ENCODE measurements at regions not wholly inside any gene's neighbourhood (a gene's known extent, or its start where the extent isn't known, plus 50 kb on each side); places are given as distances from the start of the nearest gene placed in this dataset.

DNA sequence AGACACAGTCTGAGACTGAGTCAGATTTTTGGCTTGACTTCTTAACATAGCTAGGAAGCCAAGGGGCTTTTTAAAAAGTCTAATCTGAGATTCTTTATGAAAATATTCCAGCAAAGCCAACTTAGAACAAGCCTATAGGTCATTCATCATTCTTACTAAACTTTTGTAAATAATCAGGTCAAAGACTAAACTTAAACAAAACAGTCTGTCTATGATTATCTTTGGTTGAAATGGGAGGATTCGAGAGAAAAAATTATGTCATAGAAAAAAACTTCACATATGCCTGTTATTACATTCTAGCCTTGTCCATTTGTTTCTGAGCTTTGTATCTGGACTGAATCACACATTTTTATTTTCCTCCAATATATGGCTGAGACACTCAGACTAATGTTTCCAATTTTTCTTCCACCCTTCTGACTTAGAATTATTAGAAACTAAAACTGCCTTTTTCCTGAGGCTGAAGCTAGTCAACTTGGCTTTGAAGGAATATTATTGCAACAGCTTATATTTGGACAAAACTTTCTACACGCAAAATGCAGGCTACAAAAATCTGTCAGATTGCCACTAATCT lies 83.3 kb downstream of the ETS2 start:
- peaks cover 4% of the 10 kb centered on the region; the same call in 1 of the 2 replicates for H3K9me3 ChIP-seq (ENCODE audit: control insufficient read depth, insufficient read depth, low read depth, low read length)
- no TSS peak for BruUV-seq (replicated peaks)
- no peak overlapping the region for H3K4me3 ChIP-seq (ENCODE audit: low read depth in 2 of 2, low read length in 2 of 2)
- no peaks in the 10 kb centered on the region for H3K27me3 ChIP-seq (ENCODE audit: control insufficient read depth, insufficient read depth, low read length)
- intact Hi-C loops (cut with micrococcal nuclease; ENCODE audit: unreplicated experiment) (no loop called here), in situ Hi-C loops (cut with HindIII; ENCODE audit: low pct_unique_long_range_greater_than_20kb, low sequenced_read_pairs) (no loop called here)
- H3K36me3 ChIP-seq (ENCODE audit: control insufficient read depth, insufficient read depth, low read length) = no peaks in the 10 kb centered on the region
- ATAC-seq (no peak), DNase-seq (ENCODE audit: low read depth, low spot score) (no peak)
- ChIA-PET POLR2A (no interaction called here), CTCF (no interaction called here)
- H3K27ac ChIP-seq (ENCODE audit: low read length) = no peak overlapping the region
- H3K4me1 ChIP-seq (ENCODE audit: control insufficient read depth, insufficient read depth, low read length) = no peaks in the 10 kb centered on the region
- TF ChIP-seq TCF7L2 (IDR thresholded peaks at IDR 0.05; ENCODE audit: low read depth, low read length) (no peak), SIN3A (IDR thresholded peaks at IDR 0.05; ENCODE audit: borderline replicate concordance, insufficient read depth, low read depth, low read length) (no peak), POLR2AphosphoS5 (IDR thresholded peaks at IDR 0.05; ENCODE audit: low read depth, low read length) (no peak)
- TF ChIP-seq, protein P1, sequence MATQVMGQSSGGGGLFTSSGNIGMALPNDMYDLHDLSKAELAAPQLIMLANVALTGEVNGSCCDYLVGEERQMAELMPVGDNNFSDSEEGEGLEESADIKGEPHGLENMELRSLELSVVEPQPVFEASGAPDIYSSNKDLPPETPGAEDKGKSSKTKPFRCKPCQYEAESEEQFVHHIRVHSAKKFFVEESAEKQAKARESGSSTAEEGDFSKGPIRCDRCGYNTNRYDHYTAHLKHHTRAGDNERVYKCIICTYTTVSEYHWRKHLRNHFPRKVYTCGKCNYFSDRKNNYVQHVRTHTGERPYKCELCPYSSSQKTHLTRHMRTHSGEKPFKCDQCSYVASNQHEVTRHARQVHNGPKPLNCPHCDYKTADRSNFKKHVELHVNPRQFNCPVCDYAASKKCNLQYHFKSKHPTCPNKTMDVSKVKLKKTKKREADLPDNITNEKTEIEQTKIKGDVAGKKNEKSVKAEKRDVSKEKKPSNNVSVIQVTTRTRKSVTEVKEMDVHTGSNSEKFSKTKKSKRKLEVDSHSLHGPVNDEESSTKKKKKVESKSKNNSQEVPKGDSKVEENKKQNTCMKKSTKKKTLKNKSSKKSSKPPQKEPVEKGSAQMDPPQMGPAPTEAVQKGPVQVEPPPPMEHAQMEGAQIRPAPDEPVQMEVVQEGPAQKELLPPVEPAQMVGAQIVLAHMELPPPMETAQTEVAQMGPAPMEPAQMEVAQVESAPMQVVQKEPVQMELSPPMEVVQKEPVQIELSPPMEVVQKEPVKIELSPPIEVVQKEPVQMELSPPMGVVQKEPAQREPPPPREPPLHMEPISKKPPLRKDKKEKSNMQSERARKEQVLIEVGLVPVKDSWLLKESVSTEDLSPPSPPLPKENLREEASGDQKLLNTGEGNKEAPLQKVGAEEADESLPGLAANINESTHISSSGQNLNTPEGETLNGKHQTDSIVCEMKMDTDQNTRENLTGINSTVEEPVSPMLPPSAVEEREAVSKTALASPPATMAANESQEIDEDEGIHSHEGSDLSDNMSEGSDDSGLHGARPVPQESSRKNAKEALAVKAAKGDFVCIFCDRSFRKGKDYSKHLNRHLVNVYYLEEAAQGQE (IDR thresholded peaks at IDR 0.05; ENCODE audit: insufficient read depth in 1 of 2, low read depth in 2 of 2, low read length in 1 of 2) = no peak
- TF ChIP-seq, protein P2, sequence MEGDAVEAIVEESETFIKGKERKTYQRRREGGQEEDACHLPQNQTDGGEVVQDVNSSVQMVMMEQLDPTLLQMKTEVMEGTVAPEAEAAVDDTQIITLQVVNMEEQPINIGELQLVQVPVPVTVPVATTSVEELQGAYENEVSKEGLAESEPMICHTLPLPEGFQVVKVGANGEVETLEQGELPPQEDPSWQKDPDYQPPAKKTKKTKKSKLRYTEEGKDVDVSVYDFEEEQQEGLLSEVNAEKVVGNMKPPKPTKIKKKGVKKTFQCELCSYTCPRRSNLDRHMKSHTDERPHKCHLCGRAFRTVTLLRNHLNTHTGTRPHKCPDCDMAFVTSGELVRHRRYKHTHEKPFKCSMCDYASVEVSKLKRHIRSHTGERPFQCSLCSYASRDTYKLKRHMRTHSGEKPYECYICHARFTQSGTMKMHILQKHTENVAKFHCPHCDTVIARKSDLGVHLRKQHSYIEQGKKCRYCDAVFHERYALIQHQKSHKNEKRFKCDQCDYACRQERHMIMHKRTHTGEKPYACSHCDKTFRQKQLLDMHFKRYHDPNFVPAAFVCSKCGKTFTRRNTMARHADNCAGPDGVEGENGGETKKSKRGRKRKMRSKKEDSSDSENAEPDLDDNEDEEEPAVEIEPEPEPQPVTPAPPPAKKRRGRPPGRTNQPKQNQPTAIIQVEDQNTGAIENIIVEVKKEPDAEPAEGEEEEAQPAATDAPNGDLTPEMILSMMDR (IDR thresholded peaks at IDR 0.05) = no peak

DNA sequence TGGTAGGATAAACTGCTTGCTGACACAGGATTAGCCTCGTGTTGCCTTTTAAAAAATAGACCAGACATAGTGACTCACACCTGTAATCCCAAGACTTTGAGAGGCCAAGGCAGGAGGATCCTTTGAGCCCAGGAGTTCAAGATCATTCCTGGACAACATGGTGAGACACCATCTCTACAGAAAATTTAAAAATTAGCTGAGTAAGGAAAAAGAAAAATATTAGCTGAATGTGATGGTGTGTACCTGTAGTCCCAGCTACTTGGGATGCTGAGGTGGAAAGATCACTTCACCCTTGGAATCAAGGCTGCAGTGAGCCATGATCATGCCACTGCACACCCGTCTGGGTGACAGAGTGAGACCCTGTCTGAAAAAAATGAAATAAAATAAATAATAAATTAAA lies 82.0 kb downstream of the ETS2 start:
- no peak for ATAC-seq
- DNase-seq (ENCODE audit: low read depth, low spot score) = no peak
- intact Hi-C loops (cut with micrococcal nuclease; ENCODE audit: unreplicated experiment) (no loop called here), in situ Hi-C loops (cut with HindIII; ENCODE audit: low pct_unique_long_range_greater_than_20kb, low sequenced_read_pairs) (no loop called here)
- TF ChIP-seq, protein P1 (IDR thresholded peaks at IDR 0.05; ENCODE audit: insufficient read depth in 1 of 2, low read depth in 2 of 2, low read length in 1 of 2) = no peak
- TF ChIP-seq POLR2AphosphoS5 (IDR thresholded peaks at IDR 0.05; ENCODE audit: low read depth, low read length) (no peak), TCF7L2 (IDR thresholded peaks at IDR 0.05; ENCODE audit: low read depth, low read length) (no peak), SIN3A (IDR thresholded peaks at IDR 0.05; ENCODE audit: borderline replicate concordance, insufficient read depth, low read depth, low read length) (no peak)
- TF ChIP-seq, protein P2 (IDR thresholded peaks at IDR 0.05) = no peak
- no peaks in the 10 kb centered on the region for H3K4me1 ChIP-seq (ENCODE audit: control insufficient read depth, insufficient read depth, low read length)
- no peak overlapping the region for H3K27ac ChIP-seq (ENCODE audit: low read length)
- no TSS peak for BruUV-seq (replicated peaks)
- no peak overlapping the region for H3K4me3 ChIP-seq (ENCODE audit: low read depth in 2 of 2, low read length in 2 of 2)
- H3K36me3 ChIP-seq (ENCODE audit: control insufficient read depth, insufficient read depth, low read length) = no peaks in the 10 kb centered on the region
- ChIA-PET CTCF (no interaction called here), POLR2A (no interaction called here)
- no peaks in the 10 kb centered on the region for H3K27me3 ChIP-seq (ENCODE audit: control insufficient read depth, insufficient read depth, low read length)
- peaks cover 4% of the 10 kb centered on the region; the same call in 1 of the 2 replicates for H3K9me3 ChIP-seq (ENCODE audit: control insufficient read depth, insufficient read depth, low read depth, low read length)
